ENCODE measurements at regions not wholly inside any gene's neighbourhood (a gene's known extent, or its start where the extent isn't known, plus 50 kb on each side); places are given as distances from the start of the nearest gene placed in this dataset.
"Not testable (repeated sequence)": the region's sequence is repeated elsewhere in the genome, so short reads cannot be mapped to it uniquely, and the experiment has no call there.

GRCh38 chrX:124764354-124764753 lies 418.0 kb downstream of the SH2D1A start:
- Mint-ChIP-seq H3K9me3 (ENCODE audit: unreplicated experiment) (no peaks in the 10 kb centered on the region), H3K4me3 (ENCODE audit: unreplicated experiment) (no peak overlapping the region), H3K4me1 (ENCODE audit: unreplicated experiment) (no peaks in the 10 kb centered on the region), H3K27me3 (ENCODE audit: unreplicated experiment) (peaks cover 12% of the 10 kb centered on the region), H3K27ac (ENCODE audit: unreplicated experiment) (no peak overlapping the region), H3K36me3 (ENCODE audit: unreplicated experiment) (no peaks in the 10 kb centered on the region)
- TF ChIP-seq, protein P1, sequence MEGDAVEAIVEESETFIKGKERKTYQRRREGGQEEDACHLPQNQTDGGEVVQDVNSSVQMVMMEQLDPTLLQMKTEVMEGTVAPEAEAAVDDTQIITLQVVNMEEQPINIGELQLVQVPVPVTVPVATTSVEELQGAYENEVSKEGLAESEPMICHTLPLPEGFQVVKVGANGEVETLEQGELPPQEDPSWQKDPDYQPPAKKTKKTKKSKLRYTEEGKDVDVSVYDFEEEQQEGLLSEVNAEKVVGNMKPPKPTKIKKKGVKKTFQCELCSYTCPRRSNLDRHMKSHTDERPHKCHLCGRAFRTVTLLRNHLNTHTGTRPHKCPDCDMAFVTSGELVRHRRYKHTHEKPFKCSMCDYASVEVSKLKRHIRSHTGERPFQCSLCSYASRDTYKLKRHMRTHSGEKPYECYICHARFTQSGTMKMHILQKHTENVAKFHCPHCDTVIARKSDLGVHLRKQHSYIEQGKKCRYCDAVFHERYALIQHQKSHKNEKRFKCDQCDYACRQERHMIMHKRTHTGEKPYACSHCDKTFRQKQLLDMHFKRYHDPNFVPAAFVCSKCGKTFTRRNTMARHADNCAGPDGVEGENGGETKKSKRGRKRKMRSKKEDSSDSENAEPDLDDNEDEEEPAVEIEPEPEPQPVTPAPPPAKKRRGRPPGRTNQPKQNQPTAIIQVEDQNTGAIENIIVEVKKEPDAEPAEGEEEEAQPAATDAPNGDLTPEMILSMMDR (IDR thresholded peaks at IDR 0.05): no peak
- DNase-seq (ENCODE audit: extremely low spot score, unreplicated experiment): no peak

DNA sequence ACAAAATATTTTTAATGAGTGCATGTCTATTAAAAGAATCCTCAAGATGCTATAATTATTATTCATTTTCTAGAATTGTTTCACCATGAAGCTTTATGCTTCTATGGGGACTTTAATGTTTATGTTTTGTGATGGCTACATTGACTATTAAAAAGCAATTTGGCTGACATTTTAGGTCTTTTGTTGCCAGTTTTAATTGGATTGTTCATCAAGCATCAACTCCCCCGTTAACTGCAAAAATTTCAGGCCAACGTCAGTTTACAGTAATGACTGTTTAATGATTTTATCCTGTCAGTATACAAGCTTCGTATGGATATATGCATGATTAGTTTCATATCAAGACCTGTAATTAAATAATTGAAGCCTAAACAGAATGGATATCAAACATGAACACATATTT lies 422.8 kb downstream of the SH2D1A start:
- no peaks in the 10 kb centered on the region for H3K4me1 Mint-ChIP-seq (ENCODE audit: unreplicated experiment)
- no peak for DNase-seq (ENCODE audit: extremely low spot score, unreplicated experiment)
- no peaks in the 10 kb centered on the region for H3K9me3 Mint-ChIP-seq (ENCODE audit: unreplicated experiment)
- no peaks in the 10 kb centered on the region for H3K36me3 Mint-ChIP-seq (ENCODE audit: unreplicated experiment)
- H3K27ac Mint-ChIP-seq (ENCODE audit: unreplicated experiment): no peak overlapping the region
- H3K4me3 Mint-ChIP-seq (ENCODE audit: unreplicated experiment): no peak overlapping the region
- peaks cover 13% of the 10 kb centered on the region for H3K27me3 Mint-ChIP-seq (ENCODE audit: unreplicated experiment)
- TF ChIP-seq, protein P1 (IDR thresholded peaks at IDR 0.05): no peak

DNA sequence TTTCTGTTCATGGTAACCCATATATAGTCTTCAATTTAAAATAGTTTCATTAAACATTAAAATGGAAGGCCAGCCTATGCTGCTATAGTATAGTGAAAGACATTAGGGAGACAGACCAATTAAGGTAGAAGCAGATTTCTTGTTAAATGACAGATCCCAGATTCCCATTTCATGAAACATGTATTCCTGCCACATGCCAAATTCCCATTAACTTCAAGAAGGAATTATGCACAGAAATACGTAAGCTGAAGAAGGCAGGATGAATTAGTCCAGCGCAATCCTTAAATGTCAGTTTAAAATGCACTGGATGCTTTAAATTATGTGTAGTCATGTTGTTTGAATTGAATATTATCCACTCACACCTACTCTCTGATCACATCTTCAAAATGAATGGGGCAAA lies 424.9 kb downstream of the SH2D1A start:
- Mint-ChIP-seq H3K9me3 (ENCODE audit: unreplicated experiment) (no peaks in the 10 kb centered on the region), H3K4me1 (ENCODE audit: unreplicated experiment) (no peaks in the 10 kb centered on the region), H3K36me3 (ENCODE audit: unreplicated experiment) (no peaks in the 10 kb centered on the region), H3K27ac (ENCODE audit: unreplicated experiment) (no peak overlapping the region), H3K4me3 (ENCODE audit: unreplicated experiment) (no peak overlapping the region), H3K27me3 (ENCODE audit: unreplicated experiment) (peaks cover 10% of the 10 kb centered on the region)
- DNase-seq (ENCODE audit: extremely low spot score, unreplicated experiment): no peak
- TF ChIP-seq, protein P1 (IDR thresholded peaks at IDR 0.05): no peak

GRCh38 chrX:124788253-124788652 lies 441.9 kb downstream of the SH2D1A start:
- not testable (repeated sequence) for H3K27me3 Mint-ChIP-seq (ENCODE audit: unreplicated experiment); H3K36me3 Mint-ChIP-seq (ENCODE audit: unreplicated experiment); H3K27ac Mint-ChIP-seq (ENCODE audit: unreplicated experiment); DNase-seq (ENCODE audit: extremely low spot score, unreplicated experiment); H3K9me3 Mint-ChIP-seq (ENCODE audit: unreplicated experiment); H3K4me1 Mint-ChIP-seq (ENCODE audit: unreplicated experiment); H3K4me3 Mint-ChIP-seq (ENCODE audit: unreplicated experiment)

GRCh38 chrX:124789874-124790273 lies 443.5 kb downstream of the SH2D1A start:
- H3K4me1 Mint-ChIP-seq (ENCODE audit: unreplicated experiment); DNase-seq (ENCODE audit: extremely low spot score, unreplicated experiment); H3K4me3 Mint-ChIP-seq (ENCODE audit: unreplicated experiment); H3K36me3 Mint-ChIP-seq (ENCODE audit: unreplicated experiment); H3K9me3 Mint-ChIP-seq (ENCODE audit: unreplicated experiment); H3K27ac Mint-ChIP-seq (ENCODE audit: unreplicated experiment): not testable (repeated sequence)
- peaks cover 14% of the 10 kb centered on the region for H3K27me3 Mint-ChIP-seq (ENCODE audit: unreplicated experiment)

DNA sequence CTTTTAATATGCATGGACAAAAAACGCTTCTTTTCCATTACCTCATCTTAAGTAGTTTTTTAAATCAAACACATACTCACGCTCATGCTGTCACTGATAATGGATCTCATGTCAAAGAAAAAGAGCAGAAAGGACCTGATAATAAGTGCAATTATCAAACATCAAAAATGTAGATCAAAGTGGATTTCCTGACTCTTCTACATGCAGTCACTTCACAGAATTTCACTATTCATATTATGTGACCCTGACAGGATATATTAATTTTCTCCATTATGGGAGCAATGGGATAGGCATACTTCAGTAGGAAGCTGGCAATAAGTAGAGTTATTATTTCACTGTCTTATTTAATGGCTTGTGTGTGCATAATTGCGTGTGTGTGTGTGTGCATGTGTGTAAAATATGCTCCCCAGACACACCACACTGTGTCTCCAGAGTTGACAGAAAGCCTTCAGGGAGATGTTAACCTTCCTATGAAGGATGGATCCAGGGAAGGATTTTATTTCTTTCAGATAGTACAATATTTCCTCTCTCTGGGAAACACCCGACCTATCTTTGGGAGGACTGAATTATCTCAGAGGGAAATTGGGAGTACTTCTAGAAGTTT lies 445.2 kb downstream of the SH2D1A start:
- H3K4me1 Mint-ChIP-seq (ENCODE audit: unreplicated experiment): no peaks in the 10 kb centered on the region
- peaks cover 6% of the 10 kb centered on the region for H3K9me3 Mint-ChIP-seq (ENCODE audit: unreplicated experiment)
- DNase-seq (ENCODE audit: extremely low spot score, unreplicated experiment): no peak
- peaks cover 15% of the 10 kb centered on the region for H3K27me3 Mint-ChIP-seq (ENCODE audit: unreplicated experiment)
- H3K36me3 Mint-ChIP-seq (ENCODE audit: unreplicated experiment): no peaks in the 10 kb centered on the region
- TF ChIP-seq, protein P1 (IDR thresholded peaks at IDR 0.05): no peak
- no peak overlapping the region for H3K4me3 Mint-ChIP-seq (ENCODE audit: unreplicated experiment)
- H3K27ac Mint-ChIP-seq (ENCODE audit: unreplicated experiment): no peak overlapping the region

Data from osteocyte (in vitro differentiated cells).